Skeletal muscle satellite cell (primary cell): ENCODE measurements at regions not wholly inside any gene's neighbourhood (a gene's known extent, or its start where the extent isn't known, plus 50 kb on each side); places are given as distances from the start of the nearest gene placed in this dataset.

Experiments
- H3K27me3 ChIP-seq: 2 replicates; pipeline ENCODE4 v1.7.0; 2013; ENCODE audit warnings: low read length; ENCODE audit not compliant: control insufficient read depth, insufficient read depth
- H3K36me3 ChIP-seq: 2 replicates; pipeline ENCODE4 v1.7.0; 2013; ENCODE audit warnings: mild to moderate bottlenecking, control low read depth, low read length; ENCODE audit not compliant: insufficient read depth
- H3K4me1 ChIP-seq: 2 replicates; pipeline ENCODE4 v1.7.0; 2013; ENCODE audit warnings: low read length; ENCODE audit not compliant: control insufficient read depth, insufficient read depth
- H3K4me2 ChIP-seq: 2 replicates; pipeline ENCODE4 v1.7.0; 2013; ENCODE audit warnings: mild to moderate bottlenecking, low read length
- H3K4me3 ChIP-seq: 2 replicates; pipeline ENCODE4 v1.7.0; 2013; ENCODE audit warnings: low read length
- H3K9ac ChIP-seq: 2 replicates; pipeline ENCODE4 v1.7.0; 2013; ENCODE audit warnings: mild to moderate bottlenecking, low read depth, low read length, moderate library complexity
- H3K9me3 ChIP-seq: replicated peaks from 2 replicates; pipeline ENCODE4 v1.7.0; 2013; ENCODE audit warnings: mild to moderate bottlenecking, control low read depth, low read length

DNA sequence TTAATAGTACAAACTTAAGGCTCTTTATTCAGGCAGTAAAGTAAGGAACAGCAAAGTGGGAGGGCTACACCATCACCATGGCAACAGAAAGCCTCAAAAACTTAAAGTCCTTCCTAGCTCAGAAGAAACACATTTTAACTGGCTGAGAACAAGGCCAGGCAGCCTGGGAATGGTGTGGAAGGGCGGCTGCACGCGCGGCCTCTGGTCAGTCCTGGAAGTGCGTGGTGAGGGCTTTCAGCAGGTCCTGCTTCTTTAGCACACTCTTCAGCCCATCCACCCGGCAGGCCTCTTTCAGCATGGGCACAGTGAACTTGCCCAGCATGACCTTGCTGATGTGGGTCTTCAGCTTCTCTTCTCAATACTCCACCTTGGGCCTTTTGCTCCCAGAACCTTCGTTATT lies 133.0 kb downstream of the CYP26A1 start:
- Histone ChIP-seq H3K27me3 (peaks cover 9% of the 10 kb centered on the region), H3K4me1 (no peaks in the 10 kb centered on the region), H3K9me3 (no peaks in the 10 kb centered on the region), H3K9ac (no peak overlapping the region), H3K4me3 (no peak overlapping the region), H3K36me3 (no peaks in the 10 kb centered on the region), H3K4me2 (no peak overlapping the region)

DNA sequence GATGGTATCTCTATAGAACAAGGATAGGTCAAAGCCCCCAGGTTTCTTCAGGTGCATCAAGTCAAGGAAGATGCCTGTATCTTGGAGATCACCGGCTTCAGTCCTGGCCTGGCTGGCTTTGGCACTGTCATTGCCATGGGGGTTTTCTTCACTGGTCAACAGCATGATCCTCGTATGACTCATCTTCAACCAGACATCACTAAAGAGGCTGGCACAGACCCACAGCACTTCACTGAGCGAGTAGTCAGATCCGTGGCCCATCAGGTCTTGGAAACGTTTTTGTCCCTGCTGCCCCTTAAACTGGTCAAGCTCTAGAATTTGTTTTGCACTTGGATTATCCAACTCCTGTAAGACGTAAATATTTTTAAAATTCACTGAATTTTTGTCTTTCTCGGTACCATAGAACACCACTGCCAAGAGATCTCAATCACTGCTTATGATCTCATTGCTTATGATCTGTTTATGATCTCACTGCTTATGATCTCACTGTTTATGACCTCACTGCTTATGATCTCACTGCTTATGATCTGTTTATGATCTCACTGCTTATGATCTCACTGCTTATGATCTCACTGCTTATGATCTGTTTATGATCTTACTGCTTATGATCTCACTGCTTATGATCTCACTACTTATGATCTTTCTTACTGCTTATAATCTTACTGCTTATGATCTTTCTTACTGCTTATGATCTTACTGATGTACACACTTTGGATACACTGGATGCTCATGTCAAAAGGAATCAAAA lies 135.2 kb downstream of the CYP26A1 start:
- Histone ChIP-seq H3K9ac (no peak overlapping the region), H3K4me1 (no peaks in the 10 kb centered on the region), H3K9me3 (no peaks in the 10 kb centered on the region), H3K4me3 (no peak overlapping the region), H3K27me3 (peaks cover 7% of the 10 kb centered on the region), H3K36me3 (no peaks in the 10 kb centered on the region), H3K4me2 (no peak overlapping the region)

DNA sequence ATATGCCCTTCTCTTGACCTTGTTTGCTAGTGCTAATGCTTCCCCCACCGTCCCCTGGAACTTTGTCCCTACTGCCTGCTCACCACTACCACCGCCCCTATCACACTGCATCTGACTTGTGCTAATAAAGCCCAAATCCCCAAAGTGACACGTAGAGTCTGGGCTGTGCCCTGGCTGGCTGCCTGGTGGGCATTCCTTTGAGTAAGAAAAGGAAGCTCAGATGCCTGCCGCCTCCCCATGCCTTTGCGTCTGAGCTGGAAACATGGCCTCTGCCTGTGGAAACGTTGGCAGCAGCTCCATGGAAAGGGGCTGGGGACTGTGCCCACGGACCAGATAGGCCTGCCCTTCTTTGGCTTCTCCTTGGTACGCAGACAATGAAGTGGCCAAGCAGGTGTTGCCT lies 138.3 kb downstream of the CYP26A1 start:
- H3K4me3 ChIP-seq = no peak overlapping the region
- no peaks in the 10 kb centered on the region for H3K36me3 ChIP-seq
- H3K27me3 ChIP-seq = peaks cover 25% of the 10 kb centered on the region
- H3K4me1 ChIP-seq = no peaks in the 10 kb centered on the region
- H3K9ac ChIP-seq = no peak overlapping the region
- H3K9me3 ChIP-seq = no peaks in the 10 kb centered on the region
- H3K4me2 ChIP-seq = no peak overlapping the region

DNA sequence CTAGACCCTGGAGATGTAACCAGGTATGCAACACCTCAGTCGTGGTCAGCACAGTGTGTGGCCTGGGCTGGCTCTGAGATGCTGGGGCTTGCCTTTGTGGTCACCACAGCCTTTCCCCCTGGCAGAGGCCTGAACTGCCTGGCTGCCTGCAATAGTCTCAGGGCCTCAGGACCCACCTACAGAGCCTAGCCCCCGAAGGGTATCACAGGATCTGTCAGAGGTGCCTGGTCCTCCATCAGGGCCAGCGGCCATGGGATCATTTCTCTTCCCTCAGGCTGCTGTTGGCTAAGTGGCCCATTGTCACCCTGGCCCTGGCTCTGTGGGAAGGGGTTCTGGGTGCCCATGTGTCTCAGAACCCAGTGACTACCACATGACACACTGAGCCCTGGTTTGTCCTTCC lies 141.6 kb downstream of the CYP26A1 start:
- H3K4me1 ChIP-seq = no peaks in the 10 kb centered on the region
- no peaks in the 10 kb centered on the region for H3K9me3 ChIP-seq
- no peaks in the 10 kb centered on the region for H3K36me3 ChIP-seq
- H3K4me2 ChIP-seq = no peak overlapping the region
- no peak overlapping the region for H3K9ac ChIP-seq
- H3K4me3 ChIP-seq = no peak overlapping the region
- peaks cover 38% of the 10 kb centered on the region for H3K27me3 ChIP-seq

DNA sequence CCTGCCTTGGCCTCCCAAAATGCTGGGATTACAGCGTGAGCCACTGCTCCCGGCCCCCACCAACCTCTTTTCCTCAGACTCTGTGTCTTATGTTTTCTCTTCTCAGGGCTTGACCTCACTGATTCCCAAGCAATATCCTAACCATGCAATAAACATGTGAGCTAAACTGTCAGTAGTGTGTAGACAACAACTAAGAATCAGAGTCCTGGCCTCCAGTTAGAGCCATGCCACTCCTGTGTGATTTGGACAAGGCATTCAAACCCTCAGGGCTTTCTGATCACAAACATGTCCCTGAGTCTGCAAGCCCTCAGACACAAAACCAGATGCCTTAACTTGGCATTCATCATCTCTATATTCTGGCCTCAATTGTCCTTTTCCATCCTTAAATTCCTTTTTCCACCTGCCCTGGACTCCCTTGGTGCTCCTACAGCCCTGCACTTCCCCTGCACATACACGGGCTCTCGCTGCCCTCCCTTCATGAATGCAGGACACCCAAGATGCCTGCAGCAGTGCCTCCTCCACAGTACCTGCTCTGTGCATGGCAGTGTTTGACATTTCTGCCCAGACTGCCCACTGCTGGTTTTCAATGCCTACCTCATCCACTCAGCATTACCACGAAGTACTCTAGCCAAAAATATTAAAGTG lies 142.8 kb downstream of the CYP26A1 start:
- Histone ChIP-seq H3K4me1 (no peaks in the 10 kb centered on the region), H3K9ac (no peak overlapping the region), H3K4me3 (no peak overlapping the region), H3K27me3 (peaks cover 39% of the 10 kb centered on the region), H3K4me2 (no peak overlapping the region), H3K36me3 (no peaks in the 10 kb centered on the region), H3K9me3 (no peaks in the 10 kb centered on the region)

DNA sequence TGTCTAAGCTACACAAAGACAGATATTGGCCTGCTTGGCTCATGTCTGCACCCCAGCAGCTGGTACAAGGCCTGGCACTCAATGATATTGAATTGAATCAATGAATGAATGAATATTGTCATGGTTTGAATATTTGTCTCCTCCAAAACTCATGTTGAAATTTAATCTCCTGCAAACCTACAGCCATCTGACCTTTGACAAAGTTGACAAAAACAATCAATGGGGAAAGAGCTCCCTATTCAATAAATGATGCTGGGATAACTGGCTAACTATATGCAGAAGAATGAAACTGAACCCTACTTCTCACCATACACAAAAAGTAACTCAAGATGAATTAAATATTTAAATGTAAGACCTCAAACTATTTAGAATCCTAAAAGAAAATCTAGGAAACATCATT lies 144.7 kb downstream of the CYP26A1 start:
- peaks cover 47% of the 10 kb centered on the region for H3K27me3 ChIP-seq
- no peaks in the 10 kb centered on the region for H3K4me1 ChIP-seq

DNA sequence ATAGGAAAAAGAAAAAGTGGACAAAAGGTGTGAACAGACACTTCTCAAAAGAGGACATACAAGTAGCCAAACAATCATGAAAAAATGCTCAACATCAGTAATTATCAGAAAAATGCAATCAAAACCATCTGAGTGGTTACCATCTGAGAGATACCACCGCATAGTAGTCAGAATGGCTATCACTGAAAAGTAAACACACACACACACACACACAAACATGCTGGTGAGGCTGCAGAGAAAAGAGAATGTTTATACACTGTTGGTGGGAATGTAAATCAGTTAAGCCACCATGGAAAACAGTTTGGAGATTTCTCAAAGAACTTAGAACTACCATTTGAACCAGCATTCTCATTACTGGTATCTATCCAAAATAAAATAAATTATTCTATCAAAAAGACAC lies 145.7 kb downstream of the CYP26A1 start:
- no peak overlapping the region for H3K4me3 ChIP-seq
- no peak overlapping the region for H3K9ac ChIP-seq
- H3K4me1 ChIP-seq = no peaks in the 10 kb centered on the region
- no peak overlapping the region for H3K4me2 ChIP-seq
- no peaks in the 10 kb centered on the region for H3K36me3 ChIP-seq
- peaks cover 55% of the 10 kb centered on the region for H3K27me3 ChIP-seq
- H3K9me3 ChIP-seq = no peaks in the 10 kb centered on the region

More for the DNA sequence above, 144.7 kb downstream of the CYP26A1 start:
- H3K9me3 ChIP-seq = no peaks in the 10 kb centered on the region
- no peak overlapping the region for H3K9ac ChIP-seq
- H3K4me3 ChIP-seq = no peak overlapping the region
- H3K36me3 ChIP-seq = no peaks in the 10 kb centered on the region
- H3K4me2 ChIP-seq = no peak overlapping the region

DNA sequence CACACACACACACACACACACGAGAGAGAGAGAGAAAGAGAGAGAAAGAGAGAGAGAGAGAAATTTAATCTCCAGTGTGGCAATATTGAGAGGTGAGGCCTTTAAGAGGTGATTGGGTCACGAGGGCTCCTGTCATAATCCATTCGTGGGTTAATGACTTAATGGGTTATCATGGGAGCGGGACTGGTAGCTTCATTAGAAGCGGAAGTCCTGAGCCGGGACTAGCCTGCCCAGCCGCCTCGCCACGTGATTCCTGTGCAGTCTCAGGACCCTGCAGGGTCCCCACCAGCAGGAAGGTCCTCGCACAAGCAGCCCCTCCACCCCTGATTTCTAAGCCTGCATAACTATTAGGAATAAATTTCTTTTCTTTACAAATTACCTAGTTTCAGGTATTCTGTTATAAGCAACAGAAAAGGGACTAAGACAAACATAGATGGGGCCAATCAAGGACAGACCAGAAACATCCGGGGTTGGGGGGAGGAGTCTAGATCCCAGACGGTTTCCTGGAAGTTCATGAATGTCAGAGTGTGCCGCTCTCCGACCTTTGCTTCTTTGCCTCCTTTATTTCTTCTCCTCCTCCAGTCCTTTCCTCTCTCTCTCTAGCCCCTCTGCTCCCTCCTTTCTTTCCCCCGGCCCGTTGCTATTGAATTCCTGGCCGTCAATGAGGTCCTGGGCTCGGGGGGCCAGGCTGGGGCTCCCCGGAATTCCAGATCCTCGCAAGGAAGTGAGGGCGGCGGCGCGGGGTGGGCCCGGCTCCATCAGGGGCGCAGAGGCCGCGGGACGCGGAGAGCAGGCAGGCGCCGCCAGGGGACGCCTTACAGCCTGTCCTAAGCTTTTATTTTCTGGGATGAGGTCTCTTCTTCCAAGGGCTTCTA lies 146.8 kb downstream of the CYP26A1 start:
- Histone ChIP-seq H3K4me2 (no peak overlapping the region), H3K27me3 (peaks cover 48% of the 10 kb centered on the region), H3K4me3 (no peak overlapping the region), H3K4me1 (no peaks in the 10 kb centered on the region), H3K36me3 (no peaks in the 10 kb centered on the region), H3K9me3 (no peaks in the 10 kb centered on the region), H3K9ac (no peak overlapping the region)

DNA sequence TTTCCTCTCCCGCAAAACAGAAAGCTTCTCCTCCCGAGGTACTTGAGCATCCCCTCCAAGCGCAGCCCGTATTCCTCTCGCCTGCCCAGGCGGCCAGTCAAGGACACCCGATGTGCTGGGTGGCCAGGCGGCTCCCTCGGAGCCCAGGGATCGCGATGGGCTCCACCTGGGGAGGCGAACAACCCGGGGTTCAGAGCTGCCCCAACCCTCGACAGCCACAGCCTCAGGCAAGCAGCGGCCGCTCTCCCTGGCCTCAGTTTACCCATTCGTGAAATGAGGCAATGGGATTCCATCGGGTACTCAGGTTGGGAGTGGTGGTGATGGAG lies 147.4 kb downstream of the CYP26A1 start:
- Histone ChIP-seq H3K4me3 (no peak overlapping the region), H3K4me1 (no peaks in the 10 kb centered on the region), H3K9ac (no peak overlapping the region)

DNA sequence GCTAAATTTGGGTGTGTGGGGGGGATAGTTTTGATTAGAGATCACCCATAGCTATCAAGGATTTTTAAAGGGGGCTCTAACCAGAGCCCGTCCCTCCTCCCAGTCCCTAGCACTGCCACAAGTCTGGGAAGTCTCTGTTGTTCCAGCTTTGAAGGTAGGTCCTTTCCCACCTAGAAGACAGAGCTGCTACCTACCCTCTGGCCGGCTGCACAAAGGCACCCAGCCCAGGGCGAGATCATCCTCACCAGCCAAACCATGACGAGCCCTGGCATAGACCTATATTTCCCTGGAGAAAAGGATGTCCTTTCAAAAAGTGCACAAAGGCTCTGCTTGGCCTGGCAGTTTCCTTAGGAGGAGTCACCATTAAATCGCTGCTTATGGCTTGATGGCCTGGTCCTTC lies 147.8 kb downstream of the CYP26A1 start:
- Histone ChIP-seq H3K4me2 (no peak overlapping the region), H3K4me1 (no peaks in the 10 kb centered on the region), H3K27me3 (peaks cover 48% of the 10 kb centered on the region), H3K36me3 (no peaks in the 10 kb centered on the region), H3K4me3 (no peak overlapping the region), H3K9ac (no peak overlapping the region), H3K9me3 (no peaks in the 10 kb centered on the region)

More for the DNA sequence above, 147.4 kb downstream of the CYP26A1 start:
- Histone ChIP-seq H3K27me3 (peaks cover 48% of the 10 kb centered on the region), H3K4me2 (no peak overlapping the region), H3K36me3 (no peaks in the 10 kb centered on the region), H3K9me3 (no peaks in the 10 kb centered on the region)

DNA sequence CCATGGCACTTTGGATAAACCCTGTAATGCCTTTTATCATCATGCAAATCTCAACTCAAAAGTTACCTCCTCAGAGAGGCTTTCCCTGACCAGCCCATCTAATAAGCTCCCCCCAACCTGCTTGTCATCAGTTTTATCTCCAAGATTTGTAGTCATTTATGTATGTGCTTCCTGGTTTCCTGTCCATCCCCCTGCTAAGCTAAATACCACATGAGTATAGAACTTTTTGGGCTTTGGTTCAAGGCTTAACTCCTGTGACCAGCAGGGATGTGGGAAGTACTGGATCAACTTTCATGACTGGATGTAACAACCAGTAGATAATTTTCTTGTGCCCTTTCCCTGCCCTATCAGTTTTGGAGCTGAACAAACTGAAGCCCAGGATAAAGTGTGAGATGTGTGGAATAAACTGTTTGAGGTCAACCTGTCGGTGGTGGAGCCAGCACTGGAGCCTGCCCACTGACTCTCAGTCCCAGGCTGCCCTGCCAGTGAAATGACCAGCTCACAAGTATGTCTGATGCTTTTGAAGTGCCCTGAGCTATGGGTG lies 148.6 kb downstream of the CYP26A1 start:
- peaks cover 47% of the 10 kb centered on the region for H3K27me3 ChIP-seq
- H3K4me1 ChIP-seq = no peaks in the 10 kb centered on the region
- no peak overlapping the region for H3K9ac ChIP-seq
- H3K9me3 ChIP-seq = no peaks in the 10 kb centered on the region
- H3K36me3 ChIP-seq = no peaks in the 10 kb centered on the region
- no peak overlapping the region for H3K4me3 ChIP-seq
- H3K4me2 ChIP-seq = no peak overlapping the region
